ENCODE measurements at regions not wholly inside any gene's neighbourhood (a gene's known extent, or its start where the extent isn't known, plus 50 kb on each side); places are given as distances from the start of the nearest gene placed in this dataset.
"Not testable (repeated sequence)": the region's sequence is repeated elsewhere in the genome, so short reads cannot be mapped to it uniquely, and the experiment has no call there.

GRCh38 chr6:144636025-144636424 lies 350.9 kb downstream of the UTRN start:
- TF ChIP-seq CTCF (conservative IDR thresholded peaks at IDR 0.05; ENCODE audit: low read depth, low read length); EZH2phosphoT487 (IDR thresholded peaks at IDR 0.05; ENCODE audit: borderline replicate concordance, low read length): not testable (repeated sequence)

All from PC-3 (cell line).